Activated CD4-positive, CD25-positive, alpha-beta regulatory T cell treated with anti-CD3 and anti-CD28 coated beads, Interleukin-2, amount 50 U/mL, for 24 hours (primary cell): ENCODE measurements at regions not wholly inside any gene's neighbourhood (a gene's known extent, or its start where the extent isn't known, plus 50 kb on each side); places are given as distances from the start of the nearest gene placed in this dataset.
A peak's percentile ranks its signal among the peaks of the same experiment; 100 is the strongest.

ENCODE experiments used
- ATAC-seq, 2 donors: fragments of 150-1000 bp; cut with Tn5 transposase; one replicate each; pipeline ENCODE4 v1.10.0; 2021; ENCODE audit warnings: mild to moderate bottlenecking in 1 of 2, moderate library complexity in 1 of 2

DNA sequence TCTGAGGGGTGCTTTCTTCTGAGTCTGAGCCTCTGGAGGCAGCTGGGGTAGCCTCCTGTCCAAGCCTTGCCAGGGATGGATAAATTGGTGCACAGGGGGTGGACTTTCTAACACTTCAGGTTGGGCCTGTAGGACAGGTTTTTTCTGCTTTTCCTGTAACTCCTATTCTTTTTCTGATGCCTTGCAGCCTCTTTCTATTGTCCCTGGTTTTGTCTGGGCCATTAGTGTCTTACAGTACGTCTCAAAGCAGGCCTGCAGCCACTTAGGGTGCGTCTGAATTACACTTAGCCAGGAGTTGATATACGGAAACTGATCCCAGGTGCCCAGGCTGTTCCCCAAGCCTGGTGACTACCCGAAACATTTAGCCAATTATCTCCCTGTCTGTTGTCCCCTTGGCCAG, 213.3 kb upstream of the HTR2A start:
- no peak for ATAC-seq

- ATAC-seq: no peak
Observed at GRCh38 chr13:47109028-47109427, 212.2 kb upstream of the HTR2A start.

GRCh38 chr13:47100214-47100853, 203.5 kb upstream of the HTR2A start:
- no peak for ATAC-seq

- ATAC-seq: no peak
Observed at GRCh38 chr13:47094734-47095434, 198.0 kb upstream of the HTR2A start.

DNA sequence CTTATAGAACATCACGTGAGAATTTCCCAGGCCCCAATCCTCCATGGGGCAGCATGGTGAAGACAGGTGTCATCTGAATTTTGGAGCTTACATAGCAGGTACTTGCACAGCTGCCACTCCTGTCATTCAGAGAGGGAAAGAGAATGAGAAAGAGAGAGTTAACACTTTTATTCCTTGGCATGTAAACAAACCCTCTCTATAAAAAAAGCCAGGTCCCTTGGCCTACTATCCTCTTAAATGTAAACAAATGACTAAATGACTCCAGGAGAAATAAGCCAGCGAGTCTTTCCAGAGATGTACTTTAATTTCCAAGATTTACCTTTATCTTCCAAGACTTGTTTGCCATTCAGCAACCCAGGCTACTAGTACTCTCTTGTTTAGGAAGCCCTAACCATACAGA, 195.3 kb upstream of the HTR2A start:
- ATAC-seq: no peak

DNA sequence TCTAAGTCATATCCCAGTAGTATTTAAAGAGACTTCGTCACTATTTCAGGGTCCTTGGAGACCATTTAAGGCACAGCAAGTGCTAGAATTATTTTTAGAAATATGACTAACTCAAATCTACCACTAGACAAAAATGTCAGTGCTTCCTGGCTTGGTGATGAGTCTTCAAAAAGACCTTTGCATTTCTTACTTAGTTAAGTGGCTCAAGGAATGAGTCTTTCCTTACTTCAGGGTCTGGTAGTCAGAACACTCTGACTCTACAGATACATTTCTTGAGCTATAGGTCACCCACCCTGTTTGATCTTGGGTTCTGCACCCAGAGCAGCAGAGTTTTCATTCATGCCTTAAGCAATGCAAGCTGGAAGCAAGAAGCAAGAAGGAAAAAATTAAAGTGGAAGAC, 191.0 kb upstream of the HTR2A start:
- no peak for ATAC-seq

- ATAC-seq: no peak
Observed at GRCh38 chr13:47087241-47087640, 190.4 kb upstream of the HTR2A start.

DNA sequence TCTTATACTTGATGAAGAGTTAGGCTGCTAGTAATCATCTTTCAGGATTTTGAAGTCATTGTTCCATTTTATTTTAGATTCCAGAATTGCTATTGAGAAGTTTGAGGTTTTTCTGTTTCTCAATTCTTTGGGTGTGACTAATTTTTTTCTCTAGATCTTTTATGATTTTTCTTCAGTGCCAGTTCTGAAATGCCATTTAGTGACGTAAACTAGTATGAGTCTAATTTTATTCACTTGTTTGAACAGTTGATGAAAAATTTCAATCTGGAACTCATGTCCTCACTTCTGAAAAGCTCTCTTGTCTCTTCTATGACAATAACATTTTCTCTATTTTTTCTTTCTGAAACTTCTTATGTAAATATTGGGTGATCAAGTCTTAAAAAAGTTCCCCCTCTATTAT, 188.5 kb upstream of the HTR2A start:
- no peak for ATAC-seq

GRCh38 chr13:47081850-47082249, 185.0 kb upstream of the HTR2A start:
- ATAC-seq: no peak

GRCh38 chr13:47081246-47081645, 184.4 kb upstream of the HTR2A start:
- no peak for ATAC-seq

GRCh38 chr13:47080621-47081020, 183.8 kb upstream of the HTR2A start:
- ATAC-seq: no peak

DNA sequence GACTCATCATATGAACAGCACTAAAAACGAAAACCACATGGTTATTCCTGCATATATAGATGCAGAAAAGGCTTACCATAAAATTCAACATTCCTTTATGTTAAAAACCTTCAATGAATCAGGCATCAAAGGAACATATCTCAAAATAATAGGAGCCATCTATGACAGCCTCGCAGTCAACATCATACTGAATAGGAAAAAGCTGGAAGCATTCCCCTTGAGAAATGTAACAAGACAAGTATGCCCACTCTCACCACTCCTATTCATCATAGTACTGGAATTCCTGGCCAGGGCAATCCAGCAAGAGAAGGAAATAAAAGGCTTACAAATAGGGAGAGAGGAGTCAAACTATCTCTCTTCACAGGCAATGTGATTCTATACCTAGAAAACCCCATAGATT, 179.6 kb upstream of the HTR2A start:
- no peak for ATAC-seq

- no peak for ATAC-seq
Observed at GRCh38 chr13:47069133-47069532, 172.3 kb upstream of the HTR2A start.

- ATAC-seq: no peak
Observed at GRCh38 chr13:47067306-47067705, 170.5 kb upstream of the HTR2A start.

- no peak for ATAC-seq
Observed at GRCh38 chr13:47066226-47066625, 169.4 kb upstream of the HTR2A start.

DNA sequence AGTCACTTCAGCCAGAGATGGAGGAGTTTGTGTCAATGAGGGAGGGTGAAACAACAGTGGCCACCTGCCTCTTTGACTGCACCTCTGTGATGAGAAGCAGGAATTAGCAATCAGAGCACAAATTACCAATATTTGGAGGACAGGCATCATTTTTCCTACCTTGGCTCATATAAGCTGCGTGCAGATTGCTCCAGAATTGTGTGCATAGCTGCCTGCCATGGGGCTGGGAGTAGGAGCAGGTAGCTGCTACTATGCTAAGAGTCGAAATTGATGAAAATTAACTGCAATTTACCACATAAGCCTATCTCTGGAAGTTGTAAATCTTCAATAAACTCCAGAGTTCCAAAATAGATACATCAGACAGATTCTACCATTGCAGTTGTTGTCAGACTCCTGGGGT, 167.5 kb upstream of the HTR2A start:
- ATAC-seq: no peak

- ATAC-seq: no peak
Observed at GRCh38 chr13:47049276-47049989, 152.6 kb upstream of the HTR2A start.

DNA sequence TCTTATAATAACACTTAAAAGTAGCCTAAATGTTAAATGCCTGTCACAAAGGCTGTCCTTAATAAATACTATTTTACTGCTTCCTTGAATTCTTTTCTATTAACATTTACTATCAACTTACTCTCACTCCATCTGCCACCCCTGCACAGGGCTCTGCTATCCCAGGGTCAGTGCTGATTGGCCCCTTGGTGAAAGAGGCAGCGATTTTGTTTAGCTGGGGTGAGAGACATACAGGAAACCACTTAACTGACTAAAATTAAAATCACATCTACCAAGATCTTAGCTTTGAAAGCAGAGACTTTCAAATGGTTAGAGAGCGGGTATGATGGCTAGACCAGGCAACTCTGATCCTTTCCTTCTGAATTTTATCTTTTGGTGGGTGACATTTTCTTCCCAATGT, 149.9 kb upstream of the HTR2A start:
- ATAC-seq: no peak

GRCh38 chr13:47044842-47045241, 148.0 kb upstream of the HTR2A start:
- ATAC-seq: no peak

GRCh38 chr13:47039106-47039505, 142.3 kb upstream of the HTR2A start:
- no peak for ATAC-seq

GRCh38 chr13:47038188-47038587, 141.3 kb upstream of the HTR2A start:
- ATAC-seq: no peak

DNA sequence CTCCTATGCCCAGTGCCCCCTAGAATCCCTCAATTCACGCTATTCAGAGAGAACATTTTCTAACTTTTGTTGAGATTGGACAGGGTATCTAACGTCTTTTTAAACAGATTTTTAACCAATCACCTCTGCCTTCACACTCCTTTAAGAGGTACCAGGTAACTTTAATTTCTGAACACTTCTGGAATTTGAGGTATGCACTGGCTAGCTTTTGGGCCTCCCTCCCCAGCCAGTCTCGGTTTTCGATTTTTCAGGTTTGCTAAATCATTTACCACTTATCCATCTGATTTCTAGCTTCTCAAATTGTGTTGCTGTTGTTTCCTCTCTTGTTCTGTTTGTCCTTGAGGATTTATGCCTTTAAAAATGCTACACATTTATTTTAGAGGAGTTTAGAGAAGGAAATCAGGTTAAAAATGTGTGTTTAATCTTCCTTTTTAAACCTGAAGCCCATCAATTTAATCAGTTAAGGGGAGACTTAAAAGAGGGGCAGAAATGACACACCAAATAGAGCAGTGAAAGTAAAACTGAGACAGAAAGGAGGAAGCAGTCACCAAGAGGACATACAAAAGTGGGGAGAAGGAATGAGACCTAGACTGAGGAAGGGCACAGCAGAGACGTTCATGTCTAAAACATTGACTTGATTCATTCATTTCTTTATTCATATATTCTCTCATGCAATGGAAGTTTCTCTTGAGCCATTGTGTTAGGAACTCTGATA, 139.6 kb upstream of the HTR2A start:
- ATAC-seq: peak in 1 of 2 donors; percentile 33

- no peak for ATAC-seq
Observed at GRCh38 chr13:47033216-47033615, 136.4 kb upstream of the HTR2A start.
